GM21526 (cell line): ENCODE measurements at regions not wholly inside any gene's neighbourhood (a gene's known extent, or its start where the extent isn't known, plus 50 kb on each side); places are given as distances from the start of the nearest gene placed in this dataset.

Experiments used
- ATAC-seq: cut with Tn5 transposase; IDR thresholded peaks from one replicate; pipeline ENCODE4 v1.9.1; 2021; ENCODE audit warnings: moderate library complexity; ENCODE audit not compliant: unreplicated experiment, low FRiP score

- ATAC-seq, result no peak
Observed at GRCh38 chr15:95345867-95346266, 984.6 kb upstream of the NR2F2 start.

- ATAC-seq, result no peak
Observed at GRCh38 chr15:95346721-95347475, 983.6 kb upstream of the NR2F2 start.

GRCh38 chr15:95347837-95348236 lies 982.7 kb upstream of the NR2F2 start:
- no peak for ATAC-seq

DNA sequence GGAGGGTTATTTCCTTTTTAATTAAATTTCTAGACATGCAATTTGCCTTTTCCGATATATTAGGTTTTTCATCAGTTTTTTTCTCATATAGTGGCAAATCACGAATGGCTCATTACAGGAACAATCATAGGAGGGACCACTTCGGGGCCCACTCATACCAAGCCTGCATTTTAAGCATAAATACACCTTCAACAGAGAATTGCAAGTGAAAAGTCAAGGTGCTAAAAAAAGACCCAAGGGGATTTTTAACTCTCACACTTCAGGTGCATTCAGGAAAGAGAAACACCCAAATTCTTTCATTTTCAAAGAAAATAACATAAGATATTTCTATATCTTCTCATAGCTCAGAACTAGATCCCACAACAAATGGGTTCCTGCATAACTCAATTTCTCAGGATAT lies 979.6 kb upstream of the NR2F2 start:
- ATAC-seq, result no peak

DNA sequence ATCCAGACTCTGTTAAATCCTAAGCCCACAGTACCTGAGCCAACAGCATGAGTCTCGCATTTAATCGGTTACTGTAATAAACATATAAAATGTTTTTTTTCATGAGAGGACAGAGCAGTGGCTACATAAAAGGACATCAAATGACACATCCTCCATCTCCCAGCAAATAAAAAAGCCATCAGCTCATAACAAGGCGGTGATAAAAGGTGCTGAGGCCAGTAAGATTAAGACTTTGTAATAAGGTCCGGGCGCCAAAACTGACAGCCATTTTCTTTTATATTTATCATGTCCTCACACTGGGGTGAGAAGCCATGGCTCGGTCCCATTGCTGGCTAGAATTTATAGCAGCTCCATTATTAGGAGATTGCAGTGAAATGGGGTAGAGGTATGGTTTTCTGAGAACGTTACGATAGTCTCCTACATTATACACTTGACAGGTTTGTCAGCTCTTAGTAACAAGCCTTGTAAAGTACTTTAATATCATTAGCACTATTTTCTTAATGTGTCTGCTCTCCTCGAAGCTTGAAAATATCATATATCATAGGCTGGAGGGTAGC lies 977.8 kb upstream of the NR2F2 start:
- ATAC-seq, result no peak

DNA sequence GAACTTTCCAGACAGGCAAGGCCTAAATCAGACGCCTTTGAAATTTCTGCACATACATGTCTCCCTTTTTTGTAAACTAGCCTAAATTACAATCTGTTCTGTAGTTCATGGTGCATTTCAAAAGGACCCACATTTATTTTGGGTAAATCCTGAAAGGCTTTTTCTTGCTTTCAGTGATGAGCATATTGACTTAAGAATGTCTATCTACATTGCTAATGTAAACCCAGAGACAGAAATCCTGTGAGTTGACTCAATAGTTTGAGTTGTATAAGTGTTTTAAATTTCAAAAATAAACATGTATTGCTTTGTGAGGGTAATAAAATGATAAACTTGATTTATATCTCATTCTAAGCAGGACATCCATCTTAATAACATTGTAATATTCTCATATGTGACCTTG lies 977.0 kb upstream of the NR2F2 start:
- no peak for ATAC-seq

DNA sequence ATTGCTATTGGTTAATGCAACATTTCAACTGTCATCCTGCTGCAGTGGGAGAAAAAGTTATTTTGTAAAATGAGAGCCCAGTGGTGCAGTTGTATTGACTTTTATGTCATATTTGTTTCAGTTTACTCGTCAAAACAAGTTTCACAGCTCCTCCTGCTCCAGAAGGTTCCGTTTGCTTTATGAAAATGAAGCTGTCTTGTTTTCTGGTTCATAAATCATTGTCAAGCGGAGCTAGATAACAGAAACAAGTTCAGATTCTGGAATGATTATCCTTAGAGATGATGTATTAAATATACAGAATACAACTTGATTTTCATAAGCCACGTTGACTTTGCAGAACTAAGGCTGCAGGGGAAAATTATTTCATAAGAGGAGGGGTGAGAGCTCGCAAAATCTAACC lies 970.5 kb upstream of the NR2F2 start:
- ATAC-seq, result no peak

GRCh38 chr15:95362306-95362705 lies 968.2 kb upstream of the NR2F2 start:
- no peak for ATAC-seq

DNA sequence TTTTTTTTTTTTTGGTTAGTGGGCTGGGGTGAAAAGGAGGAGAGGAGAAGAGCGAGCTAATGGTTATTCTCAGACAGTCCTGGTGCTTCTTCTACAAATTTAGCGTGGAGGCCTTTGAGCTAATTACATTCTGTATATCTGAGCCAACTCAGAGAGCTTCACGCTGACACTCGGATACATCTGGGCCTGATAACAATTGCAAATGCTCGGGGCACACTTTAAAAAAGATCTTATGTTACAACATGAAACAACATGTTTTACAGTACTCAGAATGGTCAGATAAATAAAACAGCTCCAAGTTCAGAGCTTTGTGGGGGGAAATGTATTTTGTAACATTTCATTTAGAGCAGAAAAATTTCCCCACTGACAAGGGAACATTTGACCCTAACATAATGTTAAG lies 966.9 kb upstream of the NR2F2 start:
- ATAC-seq, result no peak

- no peak for ATAC-seq
Observed at GRCh38 chr15:95365511-95366107, 964.9 kb upstream of the NR2F2 start.

DNA sequence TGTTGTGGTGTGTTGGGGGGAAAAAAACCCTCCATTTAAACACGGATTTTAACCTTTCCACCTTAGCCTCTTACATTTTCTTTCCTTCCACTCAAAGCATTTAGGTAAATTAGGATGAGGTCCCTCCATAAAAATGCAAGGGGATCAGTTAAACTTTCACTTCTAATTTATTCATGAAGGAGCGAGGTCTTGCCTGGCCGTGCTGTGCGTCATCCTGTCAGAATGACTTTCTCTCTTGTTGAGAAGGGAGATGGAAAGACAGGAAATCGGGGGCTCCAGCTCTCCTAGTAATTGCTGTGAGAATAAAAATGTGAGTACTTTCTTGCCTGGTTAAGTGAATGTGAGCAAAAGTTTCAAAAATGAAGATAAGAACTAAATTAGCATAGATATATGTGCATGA lies 962.3 kb upstream of the NR2F2 start:
- ATAC-seq, result no peak

DNA sequence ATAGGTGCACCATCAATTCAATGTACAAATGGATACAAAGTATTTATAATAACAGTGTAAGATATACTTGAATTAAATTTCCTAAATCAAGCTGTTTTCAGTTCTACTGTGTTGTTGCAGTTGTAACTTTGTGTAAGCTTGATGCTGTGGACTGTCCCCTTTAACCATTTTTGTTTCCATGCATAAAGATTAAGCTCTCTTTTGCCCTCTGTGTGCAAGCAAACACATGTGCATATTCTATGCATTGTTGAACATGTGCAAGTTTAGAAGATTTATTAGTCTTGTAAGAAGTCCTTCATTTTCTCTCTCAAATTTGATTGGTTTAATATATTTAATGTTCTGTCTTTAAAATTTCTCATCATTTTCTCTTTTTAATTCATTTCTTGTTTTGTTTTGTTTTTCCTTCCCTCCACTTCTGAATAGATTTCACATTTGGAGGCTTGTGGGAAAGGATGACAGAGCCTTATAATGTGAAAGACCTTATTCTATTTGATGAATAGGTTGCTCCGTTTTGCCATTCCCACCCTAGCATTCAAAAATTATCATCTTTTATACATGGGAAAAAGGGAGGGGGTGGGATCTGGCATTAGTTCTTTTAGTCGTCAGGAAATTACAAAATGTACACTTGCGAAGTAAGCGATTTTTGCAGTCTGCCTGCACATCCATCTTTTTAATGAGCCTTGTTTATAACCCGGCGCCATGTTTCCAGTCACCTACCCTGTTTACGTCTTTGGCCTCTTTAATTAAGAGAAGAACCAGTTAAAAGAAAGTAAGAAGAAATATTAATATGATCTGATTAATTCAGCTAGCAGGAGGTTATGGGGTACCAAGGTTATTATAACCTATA lies 961.5 kb upstream of the NR2F2 start:
- ATAC-seq, result no peak

GRCh38 chr15:95370291-95370690 lies 960.2 kb upstream of the NR2F2 start:
- no peak for ATAC-seq

- no peak for ATAC-seq
Observed at GRCh38 chr15:95371664-95372063, 958.8 kb upstream of the NR2F2 start.

DNA sequence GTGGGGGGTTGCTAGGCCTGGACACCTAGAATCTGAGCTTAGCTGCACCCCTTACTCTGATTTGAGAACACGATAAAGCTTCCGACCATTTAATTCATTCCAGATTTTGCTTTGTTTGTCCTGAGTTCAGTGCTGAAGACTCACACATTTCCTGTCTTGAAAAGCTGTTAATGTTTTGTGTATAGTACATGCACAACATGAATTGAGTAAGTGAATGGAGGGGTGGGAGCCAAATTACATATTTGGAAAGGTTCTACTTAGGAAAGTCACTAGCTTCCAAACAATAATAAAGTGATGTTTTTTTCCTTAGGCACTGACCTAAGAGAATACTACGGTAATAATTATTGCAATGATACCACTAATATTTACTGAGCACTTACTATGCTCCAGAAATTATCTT lies 955.2 kb upstream of the NR2F2 start:
- ATAC-seq, result no peak

- no peak for ATAC-seq
Observed at GRCh38 chr15:95377258-95377852, 953.1 kb upstream of the NR2F2 start.

GRCh38 chr15:95394186-95395067 lies 936.1 kb upstream of the NR2F2 start:
- ATAC-seq, result no peak

DNA sequence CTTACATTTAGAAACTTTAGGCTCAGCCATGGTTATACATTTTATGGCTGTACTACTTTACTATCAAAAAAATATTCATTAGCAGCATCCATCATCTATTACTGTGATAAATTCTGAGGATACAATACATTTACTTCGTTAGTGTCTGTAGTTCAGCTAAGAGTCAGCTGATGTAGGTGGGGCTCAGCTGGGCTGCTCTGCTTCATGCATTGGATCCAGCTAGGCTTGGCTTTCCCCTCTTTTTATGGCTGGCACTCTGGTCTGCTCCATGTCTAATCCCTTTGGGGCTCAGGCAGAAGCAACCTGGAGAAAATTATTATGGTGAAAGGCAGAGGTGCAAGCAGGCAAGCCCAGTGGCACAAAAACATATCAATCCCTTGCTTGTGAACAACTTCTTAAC lies 930.1 kb upstream of the NR2F2 start:
- ATAC-seq, result no peak

GRCh38 chr15:95401587-95401986 lies 928.9 kb upstream of the NR2F2 start:
- no peak for ATAC-seq

GRCh38 chr15:95405447-95405846 lies 925.1 kb upstream of the NR2F2 start:
- ATAC-seq, result no peak
